HEK293 (cell line): ENCODE measurements at regions not wholly inside any gene's neighbourhood (a gene's known extent, or its start where the extent isn't known, plus 50 kb on each side); places are given as distances from the start of the nearest gene placed in this dataset.
"Not testable (repeated sequence)": the region's sequence is repeated elsewhere in the genome, so short reads cannot be mapped to it uniquely, and the experiment has no call there.

Experiments
- SP2 ChIP-seq: fragments of 450-650 bp; formaldehyde crosslinking; IDR thresholded peaks from 2 replicates; pipeline ENCODE4 v1.5.1; 2016; ENCODE audit warnings: missing biosample characterization, missing genetic modification characterization
- ZEB2 ChIP-seq: fragments of 450-650 bp; formaldehyde crosslinking; IDR thresholded peaks from 2 replicates; pipeline ENCODE4 v1.5.1; 2016; ENCODE audit warnings: missing biosample characterization, missing genetic modification characterization
- ZNF146 ChIP-seq: fragments of 450-650 bp; formaldehyde crosslinking; IDR thresholded peaks from 2 replicates; pipeline ENCODE4 v1.5.1; 2016; ENCODE audit warnings: missing biosample characterization, missing genetic modification characterization
- ZNF274 ChIP-seq, 2 experiments: fragments of 200-500 bp in 1 of 2; fragments of 450-650 bp in 1 of 2; sonication (Bioruptor generic) in 1 of 2; formaldehyde crosslinking in 1 of 2; IDR thresholded peaks; 2 replicates each; pipeline versions ENCODE4 v1.5.1 to v1.6.1; 2014 to 2016; ENCODE audit warnings: borderline replicate concordance in 1 of 2, inconsistent platforms in 1 of 2, low read length in 1 of 2, missing biosample characterization in 1 of 2, missing genetic modification characterization in 1 of 2
- ZNF585B ChIP-seq: fragments of 450-650 bp; formaldehyde crosslinking; IDR thresholded peaks from 2 replicates; pipeline ENCODE4 v1.5.1; 2016; ENCODE audit warnings: missing biosample characterization, missing genetic modification characterization
- TF ChIP-seq, protein P1 (sequence below): fragments of 450-650 bp; formaldehyde crosslinking; IDR thresholded peaks from 2 replicates; pipeline ENCODE4 v1.5.1; 2016; ENCODE audit warnings: missing biosample characterization, missing genetic modification characterization

DNA sequence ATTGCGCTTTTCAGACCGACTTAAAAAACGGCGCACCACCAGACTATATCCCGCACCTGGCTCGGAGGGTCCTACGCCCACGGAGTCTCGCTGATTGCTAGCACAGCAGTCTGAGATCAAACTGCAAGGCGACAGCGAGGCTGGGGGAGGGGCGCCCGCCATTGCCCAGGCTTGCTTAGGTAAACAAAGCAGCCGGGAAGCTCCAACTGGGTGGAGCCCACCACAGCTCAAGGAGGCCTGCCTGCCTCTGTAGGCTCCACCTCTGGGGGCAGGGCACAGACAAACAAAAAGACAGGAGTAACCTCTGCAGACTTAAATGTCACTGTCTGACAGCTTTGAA, 160.1 kb upstream of the THBS1 start:
- not testable (repeated sequence) for TF ChIP-seq ZEB2 (tag by site-specific recombination); ZNF585B (tag by site-specific recombination); ZNF146 (tag by site-specific recombination); SP2 (tag by site-specific recombination); ZNF274 (IDR thresholded peaks at IDR 0.05; ENCODE audit: low read length); ZNF274 (tag by site-specific recombination; IDR thresholded peaks at IDR 0.05; ENCODE audit: borderline replicate concordance)
- TF ChIP-seq, protein P1, sequence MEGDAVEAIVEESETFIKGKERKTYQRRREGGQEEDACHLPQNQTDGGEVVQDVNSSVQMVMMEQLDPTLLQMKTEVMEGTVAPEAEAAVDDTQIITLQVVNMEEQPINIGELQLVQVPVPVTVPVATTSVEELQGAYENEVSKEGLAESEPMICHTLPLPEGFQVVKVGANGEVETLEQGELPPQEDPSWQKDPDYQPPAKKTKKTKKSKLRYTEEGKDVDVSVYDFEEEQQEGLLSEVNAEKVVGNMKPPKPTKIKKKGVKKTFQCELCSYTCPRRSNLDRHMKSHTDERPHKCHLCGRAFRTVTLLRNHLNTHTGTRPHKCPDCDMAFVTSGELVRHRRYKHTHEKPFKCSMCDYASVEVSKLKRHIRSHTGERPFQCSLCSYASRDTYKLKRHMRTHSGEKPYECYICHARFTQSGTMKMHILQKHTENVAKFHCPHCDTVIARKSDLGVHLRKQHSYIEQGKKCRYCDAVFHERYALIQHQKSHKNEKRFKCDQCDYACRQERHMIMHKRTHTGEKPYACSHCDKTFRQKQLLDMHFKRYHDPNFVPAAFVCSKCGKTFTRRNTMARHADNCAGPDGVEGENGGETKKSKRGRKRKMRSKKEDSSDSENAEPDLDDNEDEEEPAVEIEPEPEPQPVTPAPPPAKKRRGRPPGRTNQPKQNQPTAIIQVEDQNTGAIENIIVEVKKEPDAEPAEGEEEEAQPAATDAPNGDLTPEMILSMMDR (tag by site-specific recombination): not testable (repeated sequence)
